HT-29 (cell line): ENCODE measurements at regions not wholly inside any gene's neighbourhood (a gene's known extent, or its start where the extent isn't known, plus 50 kb on each side); places are given as distances from the start of the nearest gene placed in this dataset.

Experiments used
- DNase-seq: peaks from one replicate; pipeline ENCODE4 v3.0.0-alpha.2; 2015; ENCODE audit warnings: low spot score

GRCh38 chr13:78981913-78982312 is 323.0 kb upstream of the OBI1 start:
- DNase-seq: no peak

DNA sequence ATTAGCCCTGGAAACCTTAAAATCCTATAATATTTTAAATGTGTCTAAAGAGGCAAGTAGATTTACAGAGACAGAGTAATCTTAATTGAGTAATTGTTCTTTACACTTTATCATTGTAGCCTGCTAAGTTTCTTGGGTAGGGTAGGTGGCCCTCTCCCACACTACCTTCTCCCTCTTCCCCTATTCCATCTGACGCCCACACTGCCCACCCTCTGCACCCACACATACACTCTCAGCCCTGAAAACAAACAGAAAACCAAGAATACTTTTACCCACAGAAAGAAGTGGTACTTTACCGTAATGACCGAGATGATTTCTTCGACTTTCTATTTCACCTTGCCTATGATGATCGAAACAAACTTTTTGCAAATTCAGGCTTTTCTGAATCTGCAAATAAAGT is 320.4 kb upstream of the OBI1 start:
- DNase-seq: no peak

- peak; percentile 80 for DNase-seq
Observed at GRCh38 chr13:78978381-78978998, 319.5 kb upstream of the OBI1 start.

DNA sequence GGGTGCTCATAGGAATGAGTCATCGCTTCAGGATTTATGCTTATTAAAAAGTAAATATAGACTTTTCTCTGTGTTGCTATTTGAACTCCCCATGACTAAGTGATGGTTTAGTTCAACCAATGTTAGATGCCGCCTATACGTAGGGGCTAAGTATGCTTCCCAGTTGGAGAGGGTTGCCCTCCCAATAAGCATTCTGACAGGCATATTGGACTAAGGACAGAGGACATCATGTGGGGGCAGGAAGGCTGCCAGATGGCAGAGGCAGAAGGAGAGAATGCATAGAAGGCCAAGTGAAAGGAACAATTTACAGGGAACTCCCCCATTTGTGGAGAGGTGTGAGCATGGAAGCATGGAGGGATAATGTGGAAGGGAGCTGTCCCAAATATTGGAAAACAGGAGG is 318.4 kb upstream of the OBI1 start:
- DNase-seq: no peak

DNA sequence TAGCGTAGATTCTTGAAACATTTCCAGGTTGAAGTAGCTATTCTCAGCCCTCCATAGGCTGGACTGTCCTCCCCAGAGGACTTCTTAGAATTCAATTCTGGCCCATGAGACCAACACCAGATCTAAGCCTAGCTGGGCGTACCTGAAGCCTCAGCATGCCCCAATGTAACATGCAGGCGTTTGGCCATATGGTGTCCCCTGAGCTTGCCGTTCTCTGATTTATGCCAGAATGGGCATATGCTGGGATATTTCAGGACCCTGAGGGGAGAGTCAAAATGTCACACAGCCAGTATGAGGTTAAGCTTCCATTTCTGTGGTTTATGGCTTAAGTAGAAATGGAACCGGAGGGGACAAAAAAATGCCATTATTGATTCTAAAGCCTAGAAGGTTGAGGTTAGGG is 317.7 kb upstream of the OBI1 start:
- DNase-seq: no peak

DNA sequence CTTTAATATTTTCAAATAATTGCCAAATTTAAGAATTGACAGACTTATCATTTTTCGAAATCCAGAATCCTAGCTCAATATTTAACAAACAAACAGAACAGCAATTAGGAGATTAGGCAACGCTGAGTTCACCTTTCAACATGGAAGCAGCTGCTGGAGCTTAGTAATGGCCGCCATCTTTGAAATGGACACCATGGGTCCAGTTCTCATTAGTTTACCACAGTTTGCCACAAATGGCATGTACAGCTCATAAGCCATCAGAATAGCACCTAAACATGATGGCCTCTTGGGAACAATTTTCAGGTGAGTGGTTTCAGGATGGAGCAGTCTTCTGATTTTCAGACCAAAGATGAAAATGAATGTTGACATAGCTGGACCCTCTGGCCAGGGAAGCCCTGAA is 313.6 kb upstream of the OBI1 start:
- DNase-seq: no peak

DNA sequence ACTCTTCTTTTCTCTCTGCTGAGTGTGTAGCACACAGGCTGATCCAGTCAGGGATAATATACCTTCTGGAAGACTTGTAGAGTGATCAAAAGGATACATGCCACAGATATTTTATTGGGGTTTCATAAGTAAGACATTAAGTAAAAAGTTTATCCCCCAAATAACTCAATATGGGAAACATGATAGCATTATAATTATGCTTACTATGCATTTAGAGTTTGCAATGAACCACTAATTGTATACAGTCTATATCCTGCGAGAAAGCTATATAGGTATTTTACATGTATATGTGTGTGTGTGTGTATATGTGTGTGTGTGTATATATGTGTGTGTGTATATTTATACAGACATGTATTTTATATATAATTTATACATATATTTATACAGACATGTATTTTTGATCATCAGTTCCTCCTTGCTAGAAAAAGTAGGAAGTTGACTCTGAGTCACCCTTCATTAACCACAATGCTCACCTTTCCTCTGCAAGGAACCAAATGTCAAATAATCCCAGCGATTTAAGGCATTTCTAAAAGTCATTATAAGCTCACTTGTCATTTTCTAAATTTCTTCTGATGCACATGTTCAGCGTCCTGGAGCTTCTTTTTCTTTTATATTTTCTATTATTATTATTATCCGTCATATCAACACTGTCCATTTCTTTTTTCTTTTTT is 312.5 kb upstream of the OBI1 start:
- no peak for DNase-seq

DNA sequence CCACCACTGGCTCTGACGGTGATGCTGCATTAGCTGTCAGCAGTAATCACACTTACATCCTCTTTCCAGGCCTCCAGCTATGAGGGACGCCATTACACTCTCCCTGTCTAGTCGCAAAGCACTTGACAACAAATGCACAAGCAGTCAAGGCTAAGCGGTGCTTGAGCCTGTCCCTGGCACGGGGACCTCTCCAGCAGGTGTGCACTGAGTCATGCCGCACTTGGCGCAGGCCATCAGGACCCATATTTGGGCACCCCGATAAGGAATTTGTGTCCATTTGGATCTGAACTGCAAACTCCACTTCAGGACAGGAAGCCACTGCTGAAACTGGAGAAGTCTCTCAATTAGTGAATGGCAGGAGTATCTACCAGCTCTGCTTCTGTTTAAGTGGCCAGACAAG is 301.9 kb upstream of the OBI1 start:
- no peak for DNase-seq

GRCh38 chr13:78958006-78958405 is 299.1 kb upstream of the OBI1 start:
- no peak for DNase-seq

DNA sequence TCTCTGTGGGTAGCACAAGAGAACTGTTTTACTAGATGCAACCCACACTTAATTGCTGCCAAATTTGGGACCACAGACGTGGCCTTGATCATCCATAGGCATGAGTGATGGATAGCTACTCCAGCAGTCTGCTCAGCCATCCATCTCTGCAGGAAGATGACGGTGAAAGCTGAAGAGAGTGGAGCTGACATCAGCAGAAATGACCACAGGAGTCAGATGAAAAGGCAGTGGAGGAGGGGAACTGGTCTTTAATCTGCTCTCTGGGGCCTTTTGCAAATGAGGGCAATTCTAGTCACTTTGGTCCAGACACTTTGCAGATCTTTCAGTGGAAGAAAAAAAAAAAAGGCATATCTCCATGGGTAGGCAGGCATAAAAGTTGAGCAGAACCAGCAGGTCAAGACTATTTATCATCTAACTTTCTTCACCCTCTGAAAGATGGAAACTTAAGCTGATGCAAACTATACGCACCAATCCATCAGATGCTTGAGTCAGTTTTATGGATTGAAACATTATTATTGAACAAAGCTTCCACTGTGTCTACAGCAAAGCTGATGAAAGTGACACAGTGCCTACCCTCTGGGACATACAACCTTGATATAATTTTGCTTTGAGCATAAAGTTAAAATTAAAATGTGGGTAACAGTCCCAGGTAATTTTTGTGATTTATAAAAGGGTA is 281.6 kb upstream of the OBI1 start:
- no peak for DNase-seq

GRCh38 chr13:78934336-78934735 is 275.4 kb upstream of the OBI1 start:
- no peak for DNase-seq

DNA sequence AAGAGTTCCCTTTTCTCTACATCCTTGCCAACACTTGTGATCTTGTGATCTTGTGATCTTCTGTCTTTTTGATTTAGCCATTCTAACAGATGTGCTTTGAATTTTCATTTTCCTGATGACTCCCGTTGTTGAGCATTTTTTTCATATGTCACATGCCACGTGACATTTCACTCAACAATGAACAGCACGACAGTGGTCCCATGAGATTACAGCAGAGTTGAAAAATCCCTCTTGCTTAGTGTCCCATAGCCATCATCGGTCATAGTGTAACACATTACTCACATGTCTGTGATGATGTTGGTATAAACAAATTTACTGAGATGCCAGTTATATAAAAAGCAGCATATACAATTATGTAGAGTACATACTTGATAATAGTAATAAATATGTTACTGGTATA is 256.1 kb upstream of the OBI1 start:
- no peak for DNase-seq

- DNase-seq: no peak
Observed at GRCh38 chr13:78913656-78914055, 254.7 kb upstream of the OBI1 start.

GRCh38 chr13:78910147-78910546 is 251.2 kb upstream of the OBI1 start:
- DNase-seq: no peak

- DNase-seq: no peak
Observed at GRCh38 chr13:78909276-78909675, 250.3 kb upstream of the OBI1 start.

- no peak for DNase-seq
Observed at GRCh38 chr13:78907006-78907405, 248.1 kb upstream of the OBI1 start.

DNA sequence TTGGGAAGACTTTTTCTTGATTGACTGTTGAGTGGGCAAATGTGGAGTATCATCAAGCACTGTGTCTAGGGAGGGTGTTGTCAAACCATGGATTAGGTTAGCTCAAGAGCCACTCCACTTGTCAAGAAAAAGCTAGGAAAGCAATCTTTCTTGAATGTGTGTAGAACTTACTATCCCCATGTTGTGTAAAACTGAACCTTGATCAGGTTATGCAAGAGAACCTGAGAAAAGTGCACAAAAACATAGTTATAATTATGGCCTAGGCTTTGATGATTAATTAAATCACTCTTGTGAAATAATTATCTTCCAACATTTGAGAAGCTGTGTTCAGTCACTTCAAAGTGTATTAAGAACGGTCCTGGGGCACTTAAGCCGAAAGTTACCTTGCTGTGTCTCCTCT is 238.2 kb upstream of the OBI1 start:
- no peak for DNase-seq

DNA sequence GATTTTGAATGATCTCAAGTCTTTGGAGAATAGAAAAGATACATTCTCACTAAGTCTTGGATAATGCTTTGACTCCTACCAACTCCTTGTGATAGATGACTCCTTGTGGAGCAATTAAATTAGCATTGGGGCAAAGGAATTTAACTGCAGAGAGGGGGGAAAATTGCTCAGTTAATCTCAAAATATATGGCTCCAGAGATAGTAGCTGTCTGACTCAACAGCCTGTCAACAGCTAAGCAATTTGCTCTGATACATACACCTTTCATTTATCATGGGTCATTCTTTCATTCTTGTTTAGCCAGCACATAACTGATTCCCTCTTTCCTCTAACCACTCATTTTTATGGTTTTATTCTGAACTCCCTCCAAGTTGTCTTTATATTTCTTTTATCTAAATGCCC is 225.6 kb upstream of the OBI1 start:
- DNase-seq: no peak

DNA sequence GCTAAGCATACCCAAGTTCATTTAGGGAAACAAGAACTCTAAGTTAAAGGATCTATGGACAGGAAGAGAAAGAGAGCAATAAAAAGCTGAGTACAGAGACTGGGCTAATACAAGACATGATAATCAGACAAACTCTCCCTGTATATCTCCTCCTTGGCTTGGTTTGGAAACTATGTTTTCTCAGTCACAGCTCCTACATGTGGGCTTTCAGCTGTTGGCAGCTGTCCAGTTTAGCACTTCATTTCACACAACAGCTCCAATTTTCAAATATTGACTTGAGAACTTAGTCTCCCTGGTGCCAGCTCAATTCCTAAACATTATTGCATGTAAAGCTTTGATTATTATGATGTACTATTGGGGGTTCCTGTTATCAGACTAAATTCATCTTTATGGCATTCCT is 222.8 kb upstream of the OBI1 start:
- no peak for DNase-seq

- no peak for DNase-seq
Observed at GRCh38 chr13:78881054-78881453, 222.1 kb upstream of the OBI1 start.

- no peak for DNase-seq
Observed at GRCh38 chr13:78876915-78877549, 218.1 kb upstream of the OBI1 start.

DNA sequence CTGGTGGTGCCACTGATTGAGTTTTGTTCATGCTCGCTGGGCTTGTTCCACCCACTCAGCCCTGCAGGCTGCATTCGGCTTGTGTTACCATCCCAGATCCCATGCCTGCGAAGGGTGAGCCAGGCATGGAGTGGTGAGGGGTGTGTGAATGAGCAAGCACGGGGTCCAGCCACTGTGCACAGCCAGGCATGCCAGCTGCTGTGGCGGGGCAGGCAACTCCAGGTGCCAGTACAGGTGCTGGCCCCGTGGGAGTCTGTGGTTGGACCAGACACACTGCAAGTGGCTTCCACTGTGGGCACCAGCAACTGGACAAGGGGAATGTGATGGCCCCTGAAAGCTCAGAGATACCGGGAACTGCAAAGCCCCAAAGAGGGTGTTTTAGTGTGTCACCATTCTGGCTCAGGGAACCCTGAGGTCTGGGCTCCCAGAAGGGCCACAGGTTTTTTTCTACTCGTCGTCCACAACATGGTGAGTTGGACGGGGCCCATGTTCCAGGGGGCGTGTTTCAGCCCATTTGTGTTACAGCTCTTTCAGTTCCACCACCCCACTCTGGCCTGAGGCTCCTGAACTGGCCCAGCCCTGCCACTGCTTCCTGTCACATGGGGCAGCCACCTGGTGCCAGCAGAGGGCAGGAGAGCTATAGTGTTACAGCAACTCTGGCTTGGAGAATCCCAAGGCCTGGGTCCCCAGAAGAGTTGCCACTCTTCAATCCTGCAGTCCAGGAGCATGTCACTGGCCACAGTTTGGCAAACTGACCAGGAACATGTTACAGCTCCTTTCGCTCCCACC is 217.0 kb upstream of the OBI1 start:
- peak; percentile 39 for DNase-seq
